H9 (cell line): ENCODE measurements at regions not wholly inside any gene's neighbourhood (a gene's known extent, or its start where the extent isn't known, plus 50 kb on each side); places are given as distances from the start of the nearest gene placed in this dataset.

Source experiments
- DNase-seq: peaks from one replicate; pipeline ENCODE4 v3.0.0-alpha.2; 2017
- H2AFZ ChIP-seq: one replicate; pipeline ENCODE4 v1.6.1; 2013; ENCODE audit warnings: mild to moderate bottlenecking, low read length, control low read depth, moderate library complexity
- H2AK5ac ChIP-seq: 2 replicates; pipeline ENCODE4 v1.6.1; 2013; ENCODE audit warnings: low read length, control low read depth, mixed read lengths; ENCODE audit not compliant: insufficient read length
- H2BK120ac ChIP-seq: one replicate; pipeline ENCODE4 v1.6.1; 2013; ENCODE audit warnings: low read depth, mild to moderate bottlenecking, low read length, control low read depth, inconsistent platforms; ENCODE audit not compliant: poor library complexity, severe bottlenecking
- H2BK12ac ChIP-seq: 2 replicates; pipeline ENCODE4 v1.6.1; 2013; ENCODE audit warnings: low read length, control low read depth, mixed read lengths, low read depth; ENCODE audit not compliant: insufficient read length
- H2BK15ac ChIP-seq: 2 replicates; pipeline ENCODE4 v1.6.1; 2013; ENCODE audit warnings: low read depth, low read length, control low read depth
- H2BK20ac ChIP-seq: one replicate; pipeline ENCODE4 v1.6.1; 2013; ENCODE audit warnings: low read depth, mild to moderate bottlenecking, low read length, control low read depth, inconsistent platforms; ENCODE audit not compliant: poor library complexity, severe bottlenecking
- H2BK5ac ChIP-seq: 2 replicates; pipeline ENCODE4 v1.6.1; 2013; ENCODE audit warnings: low read length, control low read depth, mixed read lengths; ENCODE audit not compliant: insufficient read length
- H3K14ac ChIP-seq: 2 replicates; pipeline ENCODE4 v1.6.1; 2013; ENCODE audit warnings: low read length, control low read depth; ENCODE audit not compliant: insufficient read depth
- H3K18ac ChIP-seq: 2 replicates; pipeline ENCODE4 v1.6.1; 2013; ENCODE audit warnings: low read depth, mild to moderate bottlenecking, mixed read lengths, low read length, control low read depth; ENCODE audit not compliant: insufficient read length
- H3K23ac ChIP-seq: 2 replicates; pipeline ENCODE4 v1.6.1; 2013; ENCODE audit warnings: low read length, control low read depth, mixed read lengths, low read depth; ENCODE audit not compliant: insufficient read length
- H3K23me2 ChIP-seq: 2 replicates; pipeline ENCODE4 v1.6.1; 2013; ENCODE audit warnings: low read depth, mild to moderate bottlenecking, mixed read lengths, low read length, control low read depth; ENCODE audit not compliant: insufficient read length, poor library complexity, severe bottlenecking
- H3K27ac ChIP-seq: 2 replicates; pipeline ENCODE4 v1.5.1; 2013; ENCODE audit warnings: low read length, control low read depth, mixed read lengths, low read depth; ENCODE audit not compliant: insufficient read length
- H3K27me3 ChIP-seq: 2 replicates; pipeline ENCODE4 v1.6.1; 2013; ENCODE audit warnings: low read length, control low read depth, inconsistent platforms; ENCODE audit not compliant: insufficient read depth
- H3K4ac ChIP-seq: 2 replicates; pipeline ENCODE4 v1.6.1; 2013; ENCODE audit warnings: low read depth, mild to moderate bottlenecking, control low read depth, inconsistent platforms, low read length, moderate library complexity
- H3K4me1 ChIP-seq: 2 replicates; pipeline ENCODE4 v1.6.1; 2013; ENCODE audit warnings: low read length, control low read depth, inconsistent platforms; ENCODE audit not compliant: insufficient read depth
- H3K4me2 ChIP-seq: 2 replicates; pipeline ENCODE4 v1.6.1; 2013; ENCODE audit warnings: low read length, control low read depth, mixed read lengths; ENCODE audit not compliant: insufficient read length, insufficient read depth
- H3K56ac ChIP-seq: 2 replicates; pipeline ENCODE4 v1.6.1; 2013; ENCODE audit warnings: low read depth, mild to moderate bottlenecking, mixed read lengths, low read length, control low read depth; ENCODE audit not compliant: insufficient read length
- H3K79me1 ChIP-seq: 2 replicates; pipeline ENCODE4 v1.6.1; 2013; ENCODE audit warnings: low read depth, mild to moderate bottlenecking, moderate library complexity, low read length, control low read depth, inconsistent platforms; ENCODE audit not compliant: insufficient read depth, poor library complexity, severe bottlenecking
- H3K79me2 ChIP-seq: 2 replicates; pipeline ENCODE4 v1.6.1; 2013; ENCODE audit warnings: low read length, control low read depth, inconsistent platforms; ENCODE audit not compliant: insufficient read depth
- H3K9ac ChIP-seq: 2 replicates; pipeline ENCODE4 v1.6.1; 2013; ENCODE audit warnings: low read length, control low read depth, mixed read lengths; ENCODE audit not compliant: insufficient read length; ENCODE audit errors: extremely low read depth
- H3K9me3 ChIP-seq: one replicate; pipeline ENCODE4 v1.6.1; 2013; ENCODE audit warnings: low read depth, low read length, inconsistent platforms; ENCODE audit not compliant: control insufficient read depth
- H3T11ph ChIP-seq: one replicate; pipeline ENCODE4 v1.6.1; 2013; ENCODE audit warnings: mild to moderate bottlenecking, low read length, control low read depth, inconsistent platforms
- H4K20me1 ChIP-seq: one replicate; pipeline ENCODE4 v1.6.1; 2013; ENCODE audit not compliant: control insufficient read depth, insufficient read length, insufficient read depth
- H4K5ac ChIP-seq: 2 replicates; pipeline ENCODE4 v1.6.1; 2013; ENCODE audit warnings: low read depth, mild to moderate bottlenecking, mixed read lengths, low read length, control low read depth; ENCODE audit not compliant: insufficient read length
- H4K8ac ChIP-seq: replicated peaks from 2 replicates; pipeline ENCODE4 v1.6.1; 2013; ENCODE audit warnings: low read length, control low read depth, mixed read lengths, low read depth; ENCODE audit not compliant: insufficient read length
- H4K91ac ChIP-seq: 2 replicates; pipeline ENCODE4 v1.6.1; 2013; ENCODE audit warnings: low read depth, mild to moderate bottlenecking, moderate library complexity, mixed read lengths, low read length, control low read depth; ENCODE audit not compliant: insufficient read length
- H3K27ac Mint-ChIP-seq, 3 experiments: 2 replicates in 2 of 3; 3 replicates in 1 of 3; pipeline ENCODE4 v1.8.0; 2020 to 2021; ENCODE audit warnings: mixed read lengths in 3 of 3, mild to moderate bottlenecking in 1 of 3, moderate library complexity in 1 of 3
- H3K27me3 Mint-ChIP-seq: 2 replicates; pipeline ENCODE4 v1.8.0; 2021; ENCODE audit warnings: low read depth, mild to moderate bottlenecking, moderate library complexity, mixed read lengths
- H3K36me3 Mint-ChIP-seq, 3 experiments: 2 replicates in 2 of 3; 3 replicates in 1 of 3; pipeline ENCODE4 v1.8.0; 2020 to 2021; ENCODE audit warnings: low read depth in 3 of 3, mixed read lengths in 3 of 3; ENCODE audit not compliant: insufficient read depth in 1 of 3
- H3K4me1 Mint-ChIP-seq, 2 experiments: 2 replicates each; pipeline ENCODE4 v1.8.0; 2020; ENCODE audit warnings: mixed read lengths in 2 of 2
- H3K4me3 Mint-ChIP-seq, 2 experiments: 2 replicates in 1 of 2; 3 replicates in 1 of 2; pipeline ENCODE4 v1.8.0; 2020 to 2021; ENCODE audit warnings: mild to moderate bottlenecking in 2 of 2, mixed read lengths in 2 of 2, moderate library complexity in 1 of 2
- H3K9me3 Mint-ChIP-seq, 2 experiments: 2 replicates in 1 of 2; 3 replicates in 1 of 2; pipeline ENCODE4 v1.8.0; 2020; ENCODE audit warnings: mild to moderate bottlenecking in 2 of 2, mixed read lengths in 2 of 2, moderate library complexity in 1 of 2
- CTCF ChIP-seq: fragments of 200-600 bp; sonication (generic); conservative IDR thresholded peaks from 3 replicates; pipeline ENCODE4 v1.8.0; 2021; ENCODE audit warnings: antibody characterized with exemption, mild to moderate bottlenecking
- WGBS: extraction: QIAGEN DNeasy Blood & Tissue Kit; methylation state at CpG from one replicate; pipeline ENCODE4 v1.1.7; 2013; ENCODE audit warnings: missing lambda C conversion rate, low lambda C conversion rate, mixed read lengths; ENCODE audit not compliant: insufficient read length; ENCODE audit errors: extremely low coverage; 5-methylcytosine and 5-hydroxymethylcytosine counted together

- Histone ChIP-seq H4K20me1 (no peaks in the 10 kb centered on the region), H4K91ac (no peak overlapping the region), H3K9me3 (no peaks in the 10 kb centered on the region), H3K27me3 (no peaks in the 10 kb centered on the region), H3K27ac (no peak overlapping the region), H4K8ac (no peak overlapping the region), H2BK5ac (no peak overlapping the region), H3K9ac (no peak overlapping the region), H3K4me1 (no peaks in the 10 kb centered on the region), H2AFZ (no peak overlapping the region), H2BK120ac (no peak overlapping the region), H2AK5ac (no peak overlapping the region), H3K79me2 (no peaks in the 10 kb centered on the region), H4K5ac (no peak overlapping the region), H2BK15ac (no peak overlapping the region), H3K56ac (no peak overlapping the region), H2BK12ac (no peak overlapping the region), H2BK20ac (no peak overlapping the region), H3K4ac (no peak overlapping the region), H3K4me2 (no peak overlapping the region), H3K23me2 (no peaks in the 10 kb centered on the region), H3K14ac (no peak overlapping the region), H3K18ac (no peak overlapping the region), H3K23ac (no peak overlapping the region), H3T11ph (no peak overlapping the region), H3K79me1 (no peaks in the 10 kb centered on the region)
- no peak for TF ChIP-seq CTCF
- peaks cover 0 to 11% of the 10 kb centered on the region in 2 experiments for H3K4me1 Mint-ChIP-seq
- H3K9me3 Mint-ChIP-seq, result no peaks in the 10 kb centered on the region; a peak in 2 of 5 replicates
- H3K36me3 Mint-ChIP-seq, result no peaks in the 10 kb centered on the region
- H3K4me3 Mint-ChIP-seq, result no peak overlapping the region
- no peak for DNase-seq
- no peak overlapping the region for H3K27ac Mint-ChIP-seq
- no CpG with 5 or more reads among the region's 6 CpGs for WGBS
- no peaks in the 10 kb centered on the region; the same call in 1 of the 2 replicates for H3K27me3 Mint-ChIP-seq
These were observed 96.1 kb downstream of the DDX1 start for GRCh38 chr2:15687720-15688119.
